GM21526 (cell line): ENCODE measurements at regions not wholly inside any gene's neighbourhood (a gene's known extent, or its start where the extent isn't known, plus 50 kb on each side); places are given as distances from the start of the nearest gene placed in this dataset.
A peak's percentile ranks its signal among the peaks of the same experiment; 100 is the strongest.

Source experiments
- ATAC-seq: cut with Tn5 transposase; IDR thresholded peaks from one replicate; pipeline ENCODE4 v1.9.1; 2021; ENCODE audit warnings: moderate library complexity; ENCODE audit not compliant: unreplicated experiment, low FRiP score

DNA sequence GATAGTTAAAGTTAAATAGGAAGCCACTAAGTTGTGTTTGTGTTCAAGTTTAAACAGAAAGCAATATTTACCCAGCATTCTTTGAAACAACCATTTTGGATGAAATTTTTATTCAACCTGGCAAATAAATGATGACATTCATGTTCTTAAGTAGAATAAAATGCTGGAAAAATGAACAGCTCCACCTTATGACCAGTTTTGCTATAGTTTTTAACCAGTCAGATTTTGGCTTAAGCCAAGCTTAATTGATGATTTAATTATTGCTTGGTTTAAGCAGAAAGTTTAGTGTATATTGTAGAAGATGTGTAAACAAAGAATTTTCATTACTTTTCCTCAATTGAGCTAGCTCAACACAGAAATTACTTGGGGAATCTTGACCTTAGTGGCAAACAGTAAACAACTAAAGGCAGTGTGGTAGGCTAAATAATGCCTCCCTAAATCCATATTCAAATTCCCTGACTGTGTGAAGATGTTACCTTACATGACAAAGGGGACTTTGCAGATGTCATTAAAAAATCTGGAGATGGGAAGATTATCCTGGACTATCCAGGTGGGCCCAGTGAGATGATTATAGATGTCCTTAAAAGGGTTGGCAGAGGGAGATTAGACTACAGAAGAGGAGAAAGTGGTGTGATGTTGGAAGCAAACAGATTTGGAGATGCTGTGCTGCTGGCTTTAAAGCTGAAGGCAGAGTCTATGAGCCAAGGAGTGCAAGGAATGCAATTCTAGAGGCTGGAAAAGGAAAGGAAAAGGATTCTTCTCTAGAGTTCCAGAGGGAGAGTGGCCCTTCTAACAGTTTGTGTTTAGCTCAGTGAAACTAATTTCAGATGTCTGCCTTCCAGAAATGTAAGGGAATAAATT lies 448.6 kb upstream of the GOLIM4 start:
- ATAC-seq: no peak

- no peak for ATAC-seq
These were observed 445.0 kb upstream of the GOLIM4 start for GRCh38 chr3:168540726-168541125.

GRCh38 chr3:168539909-168540308 lies 444.2 kb upstream of the GOLIM4 start:
- no peak for ATAC-seq

GRCh38 chr3:168534761-168535160 lies 439.0 kb upstream of the GOLIM4 start:
- no peak for ATAC-seq

- ATAC-seq: no peak
These were observed 437.9 kb upstream of the GOLIM4 start for GRCh38 chr3:168533600-168533999.

GRCh38 chr3:168532135-168532534 lies 436.4 kb upstream of the GOLIM4 start:
- ATAC-seq: no peak

GRCh38 chr3:168531116-168531515 lies 435.4 kb upstream of the GOLIM4 start:
- no peak for ATAC-seq

DNA sequence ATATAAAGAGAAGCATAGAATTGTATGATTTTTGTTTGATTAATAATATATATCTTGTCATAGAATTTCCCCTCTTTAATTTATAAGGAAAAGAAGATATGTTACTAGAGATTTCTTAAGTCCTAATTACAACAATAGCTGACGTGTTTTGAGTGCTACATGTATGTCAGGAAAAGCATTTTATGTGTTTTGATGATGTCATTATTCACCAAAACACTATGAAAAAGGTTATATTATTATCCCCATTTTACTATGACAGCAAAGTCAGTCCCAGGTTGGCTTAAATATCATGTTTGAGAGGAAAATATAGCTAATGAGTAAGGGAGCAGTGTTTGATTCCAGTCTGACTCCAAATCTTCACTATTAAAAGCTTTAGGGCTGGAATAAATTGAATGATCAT lies 428.4 kb upstream of the GOLIM4 start:
- no peak for ATAC-seq

GRCh38 chr3:168517249-168518071 lies 421.7 kb upstream of the GOLIM4 start:
- ATAC-seq: no peak

DNA sequence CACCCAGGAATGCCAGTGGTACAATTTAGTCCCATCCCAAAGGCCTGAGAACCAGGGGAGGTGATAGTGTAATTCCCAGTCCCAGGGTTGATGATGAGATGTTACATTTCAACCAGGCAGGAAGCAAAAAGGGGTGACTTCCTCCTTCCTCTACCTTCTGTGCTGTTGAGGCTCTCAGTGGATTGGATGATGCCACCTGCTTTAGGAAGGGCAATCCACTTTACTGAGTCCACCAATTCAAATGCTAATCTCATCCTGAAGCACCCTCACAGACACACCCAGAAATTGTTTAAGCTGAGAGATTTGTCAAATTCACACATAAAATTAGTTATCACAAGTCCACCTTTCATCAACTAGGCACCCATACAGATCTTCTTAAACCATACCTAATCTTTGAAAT lies 418.5 kb upstream of the GOLIM4 start:
- no peak for ATAC-seq

DNA sequence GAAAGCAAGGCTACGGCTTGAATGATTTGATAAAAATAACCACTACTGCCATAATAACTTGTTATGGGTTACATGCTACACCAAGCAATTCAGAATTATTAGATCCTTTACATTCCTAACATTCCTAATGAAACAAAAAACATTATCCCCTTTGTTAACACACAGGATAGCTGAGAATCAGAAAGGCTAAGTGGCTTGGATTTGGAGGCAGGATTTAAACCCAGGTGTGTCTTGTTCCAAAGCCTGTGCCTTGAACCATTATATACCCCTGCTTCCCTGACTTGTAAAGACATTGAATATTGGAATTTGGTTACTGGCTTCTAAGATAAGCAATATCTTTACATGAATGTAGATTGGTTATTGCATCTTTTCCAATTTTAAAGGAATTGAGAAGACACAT lies 417.1 kb upstream of the GOLIM4 start:
- ATAC-seq: no peak

- ATAC-seq: no peak
These were observed 415.8 kb upstream of the GOLIM4 start for GRCh38 chr3:168511428-168512014.

DNA sequence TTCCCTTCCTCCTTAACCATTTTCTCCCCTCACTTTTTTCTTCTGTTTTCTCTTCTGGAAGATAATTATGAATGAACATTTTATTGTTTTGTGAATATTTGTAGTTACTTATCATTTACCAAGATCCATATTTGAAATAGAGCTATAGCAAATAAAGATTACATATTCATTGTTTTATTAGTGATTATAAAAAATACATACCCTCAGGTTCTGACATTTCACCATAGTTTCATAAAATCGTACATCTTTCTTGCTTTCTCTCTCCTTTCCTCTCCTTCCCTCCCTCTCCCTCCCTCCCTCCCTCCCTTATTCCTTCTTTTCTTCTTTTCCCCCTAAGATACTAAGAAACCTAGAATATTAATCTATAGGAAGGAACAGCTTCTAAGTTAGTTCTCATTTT lies 410.9 kb upstream of the GOLIM4 start:
- no peak for ATAC-seq

DNA sequence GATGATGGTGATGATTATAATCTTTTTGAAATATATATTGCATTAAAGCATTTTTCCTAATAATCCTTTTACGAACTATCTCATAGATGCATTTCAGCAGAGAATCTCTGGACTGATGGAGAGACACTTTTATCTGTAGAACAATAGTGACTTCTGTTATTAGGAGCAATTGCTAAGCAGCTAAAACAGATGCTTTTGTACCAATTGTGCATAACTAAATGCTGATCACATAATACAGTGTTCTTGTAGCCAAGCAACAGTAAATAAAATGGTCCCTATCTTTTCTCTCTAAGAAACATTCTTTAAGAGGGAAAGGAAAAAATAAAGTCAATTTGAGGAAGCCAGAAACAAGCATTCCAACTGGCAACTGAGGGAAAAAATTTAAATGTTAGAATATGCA lies 405.8 kb upstream of the GOLIM4 start:
- no peak for ATAC-seq

DNA sequence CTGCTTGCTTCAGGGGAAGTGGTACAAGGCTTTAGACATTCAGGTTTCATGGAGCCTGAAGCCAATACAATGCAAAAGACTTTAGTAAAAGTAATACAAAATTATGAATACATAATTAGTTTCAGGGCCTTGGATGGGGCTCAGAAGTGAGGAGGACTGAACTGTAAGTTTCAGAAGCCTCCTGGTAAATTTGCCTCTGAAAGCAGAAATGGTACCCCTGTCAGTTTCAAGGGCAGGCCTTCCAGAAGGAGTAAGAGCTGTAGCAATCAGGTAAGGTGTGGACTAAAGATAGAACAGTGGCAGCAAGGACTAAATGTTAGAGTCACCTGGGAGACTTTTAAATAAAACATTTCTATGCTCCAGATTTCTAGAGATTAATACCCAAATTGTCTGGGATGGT lies 402.5 kb upstream of the GOLIM4 start:
- ATAC-seq: peak; percentile 54

GRCh38 chr3:168497741-168498140 lies 402.0 kb upstream of the GOLIM4 start:
- ATAC-seq: no peak

DNA sequence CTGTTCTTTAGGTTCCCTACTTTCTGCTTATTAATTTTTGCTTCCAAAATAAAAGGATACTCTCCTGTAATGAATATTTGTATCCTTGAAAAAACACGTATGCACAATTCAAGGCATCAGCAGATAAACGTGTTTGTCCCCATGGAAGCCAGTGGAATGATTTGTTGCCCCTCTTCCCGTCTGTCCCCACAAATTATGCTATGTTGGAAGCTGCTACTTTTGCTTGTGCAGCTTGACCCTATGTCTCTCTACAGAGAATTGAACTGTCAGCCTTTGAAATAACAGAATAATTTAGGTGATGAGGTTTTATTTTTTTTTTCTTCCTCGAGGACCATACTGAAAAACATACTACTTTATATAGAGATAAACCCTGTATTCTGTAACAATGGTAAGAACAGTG lies 401.5 kb upstream of the GOLIM4 start:
- no peak for ATAC-seq

DNA sequence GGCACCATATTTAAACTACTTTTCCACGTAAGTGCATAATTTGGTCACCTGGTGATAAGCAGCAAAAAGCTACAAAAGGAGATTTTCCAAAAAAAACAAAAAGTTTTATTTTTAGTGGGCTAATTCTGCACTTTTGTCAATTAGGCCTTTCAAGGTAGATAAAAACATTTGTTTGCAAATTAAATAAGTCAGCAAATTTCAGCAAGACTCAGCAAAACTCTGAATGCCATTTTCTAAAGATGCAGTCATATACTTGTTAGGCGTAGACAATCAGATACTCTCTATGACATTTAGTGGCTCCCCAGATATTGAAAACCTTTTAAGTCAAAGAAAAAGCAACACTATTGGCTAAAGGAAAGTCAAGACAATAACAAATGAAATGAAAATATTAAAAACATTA lies 400.2 kb upstream of the GOLIM4 start:
- ATAC-seq: no peak

GRCh38 chr3:168495270-168495669 lies 399.5 kb upstream of the GOLIM4 start:
- no peak for ATAC-seq

GRCh38 chr3:168493412-168494205 lies 397.9 kb upstream of the GOLIM4 start:
- ATAC-seq: no peak

GRCh38 chr3:168490981-168491380 lies 395.3 kb upstream of the GOLIM4 start:
- ATAC-seq: no peak
